Daoy (cell line): ENCODE measurements at regions not wholly inside any gene's neighbourhood (a gene's known extent, or its start where the extent isn't known, plus 50 kb on each side); places are given as distances from the start of the nearest gene placed in this dataset.
A peak's percentile ranks its signal among the peaks of the same experiment; 100 is the strongest.

Experiments used
- DNase-seq: peaks from one replicate; pipeline ENCODE4 v3.0.0-alpha.2; 2015; ENCODE audit warnings: low read depth

GRCh38 chr11:81432333-81432732 is 1301.3 kb downstream of the FAM181B start:
- DNase-seq: no peak

- no peak for DNase-seq
Observed at GRCh38 chr11:81424822-81425221, 1308.8 kb downstream of the FAM181B start.

GRCh38 chr11:81422402-81422801 is 1311.3 kb downstream of the FAM181B start:
- DNase-seq: no peak

- no peak for DNase-seq
Observed at GRCh38 chr11:81421251-81421860, 1312.3 kb downstream of the FAM181B start.

GRCh38 chr11:81420668-81421250 is 1312.9 kb downstream of the FAM181B start:
- no peak for DNase-seq

GRCh38 chr11:81397316-81397715 is 1336.3 kb downstream of the FAM181B start:
- DNase-seq: no peak

- no peak for DNase-seq
Observed at GRCh38 chr11:81394311-81394710, 1339.4 kb downstream of the FAM181B start.

GRCh38 chr11:81388326-81388725 is 1345.3 kb downstream of the FAM181B start:
- no peak for DNase-seq

GRCh38 chr11:81380395-81380794 is 1353.3 kb downstream of the FAM181B start:
- no peak for DNase-seq

- DNase-seq: no peak
Observed at GRCh38 chr11:81377418-81377817, 1356.2 kb downstream of the FAM181B start.

GRCh38 chr11:81373986-81374385 is 1359.7 kb downstream of the FAM181B start:
- no peak for DNase-seq

- DNase-seq: no peak
Observed at GRCh38 chr11:81368192-81368591, 1365.5 kb downstream of the FAM181B start.

GRCh38 chr11:81365496-81365895 is 1368.2 kb downstream of the FAM181B start:
- no peak for DNase-seq

GRCh38 chr11:81359476-81359875 is 1374.2 kb downstream of the FAM181B start:
- peak; percentile 6 for DNase-seq

GRCh38 chr11:81345609-81346008 is 1388.1 kb downstream of the FAM181B start:
- DNase-seq: no peak

- DNase-seq: no peak
Observed at GRCh38 chr11:81342966-81343365, 1390.7 kb downstream of the FAM181B start.

- DNase-seq: no peak
Observed at GRCh38 chr11:81340225-81340624, 1393.4 kb downstream of the FAM181B start.

GRCh38 chr11:81339521-81339920 is 1394.1 kb downstream of the FAM181B start:
- DNase-seq: no peak

GRCh38 chr11:81337756-81338155 is 1395.9 kb downstream of the FAM181B start:
- no peak for DNase-seq

- DNase-seq: no peak
Observed at GRCh38 chr11:81332276-81332675, 1401.4 kb downstream of the FAM181B start.

GRCh38 chr11:81331611-81332235 is 1401.9 kb downstream of the FAM181B start:
- no peak for DNase-seq

GRCh38 chr11:81331088-81331487 is 1402.6 kb downstream of the FAM181B start:
- no peak for DNase-seq

- no peak for DNase-seq
Observed at GRCh38 chr11:81303038-81303664, 1430.5 kb downstream of the FAM181B start.
